Liver (tissue), 3 donors: ENCODE measurements at regions not wholly inside any gene's neighbourhood (a gene's known extent, or its start where the extent isn't known, plus 50 kb on each side); places are given as distances from the start of the nearest gene placed in this dataset.

Source experiments
- CTCF ChIP-seq: fragments of 150-350 bp; IDR thresholded peaks from 2 replicates; pipeline ENCODE4 v1.5.1; 2017; ENCODE audit warnings: improper control_type of control experiment, low read depth, low read length; ENCODE audit not compliant: missing input control
- GABPA ChIP-seq, 2 donors: IDR thresholded peaks in 1 of 2; conservative IDR thresholded peaks in 1 of 2; 2 replicates each; pipeline ENCODE4 v1.6.1; 2016; ENCODE audit warnings: antibody characterized with exemption in 2 of 2, mild to moderate bottlenecking in 1 of 2, moderate library complexity in 1 of 2
- HNF4A ChIP-seq, 2 donors: conservative IDR thresholded peaks; 2 replicates each; pipeline ENCODE4 v1.6.1; 2016; ENCODE audit warnings: antibody characterized with exemption in 2 of 2, mild to moderate bottlenecking in 2 of 2
- MAX ChIP-seq: IDR thresholded peaks from 2 replicates; pipeline ENCODE4 v1.6.1; 2016; ENCODE audit warnings: antibody characterized with exemption
- REST ChIP-seq: IDR thresholded peaks from 2 replicates; pipeline ENCODE4 v1.6.1; 2016; ENCODE audit warnings: antibody characterized with exemption, mild to moderate bottlenecking
- SP1 ChIP-seq: IDR thresholded peaks from 2 replicates; pipeline ENCODE4 v1.6.1; 2018; ENCODE audit warnings: antibody characterized with exemption, mild to moderate bottlenecking
- TAF1 ChIP-seq: conservative IDR thresholded peaks from 2 replicates; pipeline ENCODE4 v1.6.1; 2016; ENCODE audit warnings: antibody characterized with exemption, mild to moderate bottlenecking
- YY1 ChIP-seq: IDR thresholded peaks from 2 replicates; pipeline ENCODE4 v1.6.1; 2016; ENCODE audit warnings: antibody characterized with exemption, mild to moderate bottlenecking
- donor health status: healthy.
- donor health status: healthy.

GRCh38 chr3:159128628-159129027 is 326.8 kb downstream of the MFSD1 start:
- TF ChIP-seq CTCF (no peak), GABPA (IDR thresholded peaks at IDR 0.05 in 1 of 2, conservative IDR thresholded peaks at IDR 0.05 in 1 of 2) (no peak), REST (no peak), TAF1 (no peak), MAX (no peak), YY1 (no peak), SP1 (no peak), HNF4A (conservative IDR thresholded peaks at IDR 0.05) (no peak)
